ENCODE measurements at regions not wholly inside any gene's neighbourhood (a gene's known extent, or its start where the extent isn't known, plus 50 kb on each side); places are given as distances from the start of the nearest gene placed in this dataset.
"Not testable (repeated sequence)": the region's sequence is repeated elsewhere in the genome, so short reads cannot be mapped to it uniquely, and the experiment has no call there.

DNA sequence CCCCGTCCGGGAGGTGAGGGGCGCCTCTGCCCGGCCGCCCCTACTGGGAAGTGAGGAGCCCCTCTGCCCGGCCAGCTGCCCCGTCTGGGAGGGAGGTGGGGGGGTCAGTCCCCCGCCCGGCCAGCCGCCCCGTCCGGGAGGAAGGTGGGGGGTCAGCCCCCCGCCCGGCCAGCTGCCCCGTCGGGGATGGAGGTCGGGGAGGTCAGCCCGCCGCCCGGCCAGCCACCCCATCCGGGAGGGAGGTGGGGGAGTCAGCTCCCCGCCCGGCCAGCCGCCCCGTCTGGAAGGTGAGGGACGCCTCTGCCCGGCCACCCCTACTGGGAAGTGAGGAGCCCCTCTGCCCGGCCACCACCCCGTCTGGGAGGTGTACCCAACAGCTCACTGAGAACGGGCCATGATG lies 175.3 kb upstream of the CRIM1 start:
- TF ChIP-seq, protein P1, sequence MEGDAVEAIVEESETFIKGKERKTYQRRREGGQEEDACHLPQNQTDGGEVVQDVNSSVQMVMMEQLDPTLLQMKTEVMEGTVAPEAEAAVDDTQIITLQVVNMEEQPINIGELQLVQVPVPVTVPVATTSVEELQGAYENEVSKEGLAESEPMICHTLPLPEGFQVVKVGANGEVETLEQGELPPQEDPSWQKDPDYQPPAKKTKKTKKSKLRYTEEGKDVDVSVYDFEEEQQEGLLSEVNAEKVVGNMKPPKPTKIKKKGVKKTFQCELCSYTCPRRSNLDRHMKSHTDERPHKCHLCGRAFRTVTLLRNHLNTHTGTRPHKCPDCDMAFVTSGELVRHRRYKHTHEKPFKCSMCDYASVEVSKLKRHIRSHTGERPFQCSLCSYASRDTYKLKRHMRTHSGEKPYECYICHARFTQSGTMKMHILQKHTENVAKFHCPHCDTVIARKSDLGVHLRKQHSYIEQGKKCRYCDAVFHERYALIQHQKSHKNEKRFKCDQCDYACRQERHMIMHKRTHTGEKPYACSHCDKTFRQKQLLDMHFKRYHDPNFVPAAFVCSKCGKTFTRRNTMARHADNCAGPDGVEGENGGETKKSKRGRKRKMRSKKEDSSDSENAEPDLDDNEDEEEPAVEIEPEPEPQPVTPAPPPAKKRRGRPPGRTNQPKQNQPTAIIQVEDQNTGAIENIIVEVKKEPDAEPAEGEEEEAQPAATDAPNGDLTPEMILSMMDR (IDR thresholded peaks at IDR 0.05): not testable (repeated sequence)
- not testable (repeated sequence) for TF ChIP-seq POLR2A (IDR thresholded peaks at IDR 0.05)
